Uterus (tissue), 3 donors: ENCODE measurements at regions not wholly inside any gene's neighbourhood (a gene's known extent, or its start where the extent isn't known, plus 50 kb on each side); places are given as distances from the start of the nearest gene placed in this dataset.
"Not testable (repeated sequence)": the region's sequence is repeated elsewhere in the genome, so short reads cannot be mapped to it uniquely, and the experiment has no call there.

Source experiments
- DNase-seq, 2 donors: peaks; one replicate each; pipeline ENCODE4 v3.0.0-alpha.2; 2019 to 2020
- H3K27ac ChIP-seq, 2 donors: fragments of 200-600 bp; sonication (generic); 1 replicate in 1 of 2; 2 replicates in 1 of 2; pipeline ENCODE4 v1.5.1; 2016 to 2018
- H3K27me3 ChIP-seq, 2 donors: fragments of 200-600 bp; sonication (generic); one replicate each; pipeline ENCODE4 v1.5.1; 2018 to 2019; ENCODE audit warnings: control low read depth in 1 of 2
- H3K36me3 ChIP-seq, 2 donors: fragments of 200-600 bp; sonication (generic); one replicate each; pipeline ENCODE4 v1.5.1; 2019; ENCODE audit warnings: control low read depth in 1 of 2
- H3K4me1 ChIP-seq, 2 donors: fragments of 200-600 bp; sonication (generic); one replicate each; pipeline ENCODE4 v1.5.1; 2018 to 2019; ENCODE audit warnings: control low read depth in 1 of 2
- H3K4me3 ChIP-seq, 2 donors: fragments of 200-600 bp; sonication (generic); 1 replicate in 1 of 2; 2 replicates in 1 of 2; pipeline ENCODE4 v1.5.1; 2018 to 2019; ENCODE audit warnings: mild to moderate bottlenecking in 1 of 2
- H3K9me3 ChIP-seq, 2 donors: fragments of 200-600 bp; sonication (generic); one replicate each; pipeline ENCODE4 v1.5.1; 2019; ENCODE audit warnings: control low read depth in 1 of 2
- CTCF ChIP-seq, 4 experiments: fragments of 200-600 bp in 2 of 4; fragments of 450-650 bp in 2 of 4; sonication (generic) in 2 of 4; IDR thresholded peaks; one replicate each; pipeline ENCODE4 v1.5.1; 2016 to 2019; ENCODE audit warnings: antibody characterized with exemption in 4 of 4, mild to moderate bottlenecking in 2 of 4, moderate library complexity in 1 of 4
- POLR2A ChIP-seq, 2 donors: fragments of 450-650 bp; IDR thresholded peaks; one replicate each; pipeline ENCODE4 v1.6.1; 2016; ENCODE audit warnings: antibody characterized with exemption in 2 of 2, mild to moderate bottlenecking in 1 of 2, moderate library complexity in 1 of 2
- intact Hi-C: fragments of 100-400 bp; cut with DNase I; formaldehyde crosslinking; loops from one replicate; pipeline ENCODE4 v1.15.1; 2023; ENCODE audit warnings: low total_unique reads
- donor health status: DM: yes; HTN: yes; CAD: no.

GRCh38 chr2:16350211-16350610 lies 315.4 kb downstream of the CYRIA start:
- no peaks in the 10 kb centered on the region for H3K36me3 ChIP-seq
- H3K27ac ChIP-seq = no peak overlapping the region
- H3K4me1 ChIP-seq = no peaks in the 10 kb centered on the region
- no peaks in the 10 kb centered on the region for H3K9me3 ChIP-seq
- intact Hi-C loops = no loop called here
- H3K4me3 ChIP-seq = no peak overlapping the region
- no peak for DNase-seq
- TF ChIP-seq CTCF (IDR thresholded peaks at IDR 0.05) (no peak), POLR2A (IDR thresholded peaks at IDR 0.05) (no peak)
- no peaks in the 10 kb centered on the region for H3K27me3 ChIP-seq

- Histone ChIP-seq H3K27ac (no peak overlapping the region), H3K27me3 (no peaks in the 10 kb centered on the region), H3K4me1 (no peaks in the 10 kb centered on the region), H3K36me3 (no peaks in the 10 kb centered on the region), H3K9me3 (no peaks in the 10 kb centered on the region), H3K4me3 (no peak overlapping the region)
- TF ChIP-seq POLR2A (IDR thresholded peaks at IDR 0.05) (no peak), CTCF (IDR thresholded peaks at IDR 0.05) (no peak)
- DNase-seq = no peak
- intact Hi-C loops = no loop called here
These were observed 315.8 kb downstream of the CYRIA start for GRCh38 chr2:16349811-16350210.

- Histone ChIP-seq H3K27ac (no peak overlapping the region), H3K9me3 (no peaks in the 10 kb centered on the region), H3K4me1 (no peaks in the 10 kb centered on the region), H3K27me3 (no peaks in the 10 kb centered on the region), H3K4me3 (no peak overlapping the region), H3K36me3 (no peaks in the 10 kb centered on the region)
- intact Hi-C loops = no loop called here
- no peak for TF ChIP-seq CTCF (IDR thresholded peaks at IDR 0.05)
- TF ChIP-seq POLR2A (IDR thresholded peaks at IDR 0.05) = no peak
- DNase-seq = no peak
These were observed 316.7 kb downstream of the CYRIA start for GRCh38 chr2:16348821-16349515.

- TF ChIP-seq CTCF (IDR thresholded peaks at IDR 0.05) = no peak
- no peak for TF ChIP-seq POLR2A (IDR thresholded peaks at IDR 0.05)
- no peaks in the 10 kb centered on the region for H3K36me3 ChIP-seq
- H3K4me3 ChIP-seq = no peak overlapping the region
- H3K27ac ChIP-seq = no peak overlapping the region
- H3K4me1 ChIP-seq = no peaks in the 10 kb centered on the region
- no peak for DNase-seq
- no peaks in the 10 kb centered on the region for H3K27me3 ChIP-seq
- H3K9me3 ChIP-seq = no peaks in the 10 kb centered on the region
- intact Hi-C loops = no loop called here
These were observed 319.0 kb downstream of the CYRIA start for GRCh38 chr2:16346671-16347070.

- intact Hi-C loops, DNase-seq, H3K4me3 ChIP-seq, H3K4me1 ChIP-seq, H3K27ac ChIP-seq, H3K9me3 ChIP-seq, H3K27me3 ChIP-seq, H3K36me3 ChIP-seq: not testable (repeated sequence)
These were observed 320.4 kb downstream of the CYRIA start for GRCh38 chr2:16345231-16345630.

GRCh38 chr2:16339206-16339605 lies 326.4 kb downstream of the CYRIA start:
- H3K4me1 ChIP-seq = no peaks in the 10 kb centered on the region
- TF ChIP-seq CTCF (IDR thresholded peaks at IDR 0.05) (no peak), POLR2A (IDR thresholded peaks at IDR 0.05) (no peak)
- no peak for DNase-seq
- H3K27me3 ChIP-seq = no peaks in the 10 kb centered on the region
- no peak overlapping the region for H3K27ac ChIP-seq
- no peak overlapping the region for H3K4me3 ChIP-seq
- intact Hi-C loops = no loop called here
- H3K36me3 ChIP-seq = no peaks in the 10 kb centered on the region
- H3K9me3 ChIP-seq = no peaks in the 10 kb centered on the region
